ENCODE measurements at regions not wholly inside any gene's neighbourhood (a gene's known extent, or its start where the extent isn't known, plus 50 kb on each side); places are given as distances from the start of the nearest gene placed in this dataset.
A peak's percentile ranks its signal among the peaks of the same experiment; 100 is the strongest.

GRCh38 chr7:156440456-156440855 is 200.1 kb upstream of the RNF32 start:
- no peak for DNase-seq

GRCh38 chr7:156438011-156438410 is 202.6 kb upstream of the RNF32 start:
- DNase-seq: no peak

GRCh38 chr7:156437021-156437614 is 203.5 kb upstream of the RNF32 start:
- no peak for DNase-seq

GRCh38 chr7:156435486-156436231 is 204.9 kb upstream of the RNF32 start:
- DNase-seq: no peak

GRCh38 chr7:156434706-156435105 is 205.9 kb upstream of the RNF32 start:
- DNase-seq: no peak

GRCh38 chr7:156432018-156432417 is 208.6 kb upstream of the RNF32 start:
- DNase-seq: no peak

GRCh38 chr7:156430109-156430508 is 210.5 kb upstream of the RNF32 start:
- DNase-seq: no peak

- DNase-seq: no peak
Observed at GRCh38 chr7:156429514-156429913, 211.1 kb upstream of the RNF32 start.

GRCh38 chr7:156423876-156424275 is 216.7 kb upstream of the RNF32 start:
- DNase-seq: no peak

- DNase-seq: no peak
Observed at GRCh38 chr7:156420496-156420895, 220.1 kb upstream of the RNF32 start.

GRCh38 chr7:156419782-156420181 is 220.8 kb upstream of the RNF32 start:
- no peak for DNase-seq

- no peak for DNase-seq
Observed at GRCh38 chr7:156402255-156402654, 238.3 kb upstream of the RNF32 start.

GRCh38 chr7:156401617-156402016 is 239.0 kb upstream of the RNF32 start:
- no peak for DNase-seq

- no peak for DNase-seq
Observed at GRCh38 chr7:156400046-156400445, 240.5 kb upstream of the RNF32 start.

GRCh38 chr7:156397249-156397648 is 243.3 kb upstream of the RNF32 start:
- no peak for DNase-seq

GRCh38 chr7:156389116-156389692 is 251.4 kb upstream of the RNF32 start:
- DNase-seq: no peak

- DNase-seq: no peak
Observed at GRCh38 chr7:156386097-156386496, 254.5 kb upstream of the RNF32 start.

GRCh38 chr7:156384706-156385105 is 255.9 kb upstream of the RNF32 start:
- DNase-seq: no peak

- DNase-seq: no peak
Observed at GRCh38 chr7:156383526-156383925, 257.0 kb upstream of the RNF32 start.

GRCh38 chr7:156380261-156380660 is 260.3 kb upstream of the RNF32 start:
- no peak for DNase-seq

GRCh38 chr7:156379324-156380070 is 261.1 kb upstream of the RNF32 start:
- DNase-seq: no peak

- no peak for DNase-seq
Observed at GRCh38 chr7:156378806-156379205, 261.8 kb upstream of the RNF32 start.

GRCh38 chr7:156376317-156376716 is 264.3 kb upstream of the RNF32 start:
- DNase-seq: peak; percentile 64

GRCh38 chr7:156374335-156374734 is 266.2 kb upstream of the RNF32 start:
- DNase-seq: no peak

Data from NCI-H524 treated with DMSO at 0.1 percent for 48 hours (cell line).